Neural crest cell (in vitro differentiated cells): ENCODE measurements at regions not wholly inside any gene's neighbourhood (a gene's known extent, or its start where the extent isn't known, plus 50 kb on each side); places are given as distances from the start of the nearest gene placed in this dataset.

Experiments used
- DNase-seq: peaks from one replicate; pipeline ENCODE4 v3.0.0; 2021; ENCODE audit warnings: low read depth, mixed read lengths, low spot score
- H3K27ac Mint-ChIP-seq: one replicate; pipeline ENCODE4 v1.8.0; 2021; ENCODE audit warnings: mild to moderate bottlenecking, mixed read lengths; ENCODE audit not compliant: unreplicated experiment
- H3K27me3 Mint-ChIP-seq: 2 replicates; pipeline ENCODE4 v1.8.0; 2021; ENCODE audit warnings: low read depth, mild to moderate bottlenecking, mixed read lengths
- H3K36me3 Mint-ChIP-seq: 2 replicates; pipeline ENCODE4 v1.8.0; 2021; ENCODE audit warnings: low read depth, mild to moderate bottlenecking, mixed read lengths
- H3K4me1 Mint-ChIP-seq: 2 replicates; pipeline ENCODE4 v1.8.0; 2021; ENCODE audit warnings: mixed read lengths
- H3K4me3 Mint-ChIP-seq: one replicate; pipeline ENCODE4 v1.8.0; 2021; ENCODE audit warnings: mild to moderate bottlenecking, mixed read lengths
- H3K9me3 Mint-ChIP-seq: 2 replicates; pipeline ENCODE4 v1.8.0; 2021; ENCODE audit warnings: mixed read lengths
- CTCF ChIP-seq: fragments of 200-600 bp; sonication (generic); conservative IDR thresholded peaks from 2 replicates; pipeline ENCODE4 v1.5.0; 2021; ENCODE audit warnings: antibody characterized with exemption, mild to moderate bottlenecking

GRCh38 chr10:43963379-43963778 lies 314.7 kb upstream of the ZNF32 start:
- Mint-ChIP-seq H3K27me3 (peaks cover 2% of the 10 kb centered on the region), H3K27ac (no peak overlapping the region), H3K4me3 (no peak overlapping the region), H3K4me1 (peaks cover 4% of the 10 kb centered on the region), H3K9me3 (no peaks in the 10 kb centered on the region), H3K36me3 (no peaks in the 10 kb centered on the region)
- DNase-seq: no peak
- no peak for TF ChIP-seq CTCF

DNA sequence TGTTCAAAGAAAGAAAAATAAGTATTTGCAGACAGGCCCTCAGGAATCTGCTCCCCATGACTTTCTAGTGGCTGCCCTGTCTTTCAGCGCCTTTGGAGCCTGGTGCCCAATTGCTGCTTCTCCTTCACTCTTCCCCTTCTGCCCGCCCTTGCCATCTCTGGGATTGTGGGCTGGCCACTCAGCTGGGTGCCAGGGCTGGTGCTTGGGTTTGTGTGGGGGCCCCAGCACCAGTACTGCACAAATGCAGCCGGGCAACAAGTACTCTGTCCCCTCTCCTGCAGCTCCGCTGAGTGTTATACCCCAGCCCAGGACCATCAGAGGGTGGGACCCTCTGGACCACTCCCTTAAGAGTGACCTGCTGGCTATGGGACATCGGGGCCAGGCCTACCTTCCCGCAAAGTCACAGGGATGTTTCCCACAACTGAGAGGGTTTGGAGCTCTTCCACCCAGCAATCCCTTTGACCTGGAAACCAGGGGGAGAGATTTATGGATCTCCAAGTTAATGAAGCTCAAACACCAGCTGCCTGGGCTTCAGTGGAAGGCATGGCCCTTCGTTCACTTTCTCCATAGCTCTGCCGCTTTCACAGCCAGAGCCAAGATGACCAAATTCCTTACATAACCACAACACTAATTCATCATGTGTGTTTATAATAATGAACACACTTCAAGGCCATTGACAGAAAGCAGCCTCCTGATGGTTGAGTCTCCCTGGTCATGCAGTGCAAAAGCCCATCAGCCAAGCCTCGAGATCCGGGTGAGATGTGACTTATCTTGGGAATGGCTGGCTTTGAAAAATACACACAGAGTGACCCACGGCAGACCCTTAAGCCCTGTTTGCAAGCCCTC lies 313.9 kb upstream of the ZNF32 start:
- no peaks in the 10 kb centered on the region for H3K9me3 Mint-ChIP-seq
- no peak overlapping the region for H3K27ac Mint-ChIP-seq
- H3K27me3 Mint-ChIP-seq: peaks cover 2% of the 10 kb centered on the region
- no peaks in the 10 kb centered on the region for H3K36me3 Mint-ChIP-seq
- DNase-seq: no peak
- H3K4me1 Mint-ChIP-seq: peaks cover 4% of the 10 kb centered on the region
- no peak for TF ChIP-seq CTCF
- H3K4me3 Mint-ChIP-seq: no peak overlapping the region

GRCh38 chr10:43961523-43962345 lies 313.1 kb upstream of the ZNF32 start:
- H3K4me1 Mint-ChIP-seq: peaks cover 4% of the 10 kb centered on the region
- H3K27ac Mint-ChIP-seq: no peak overlapping the region
- no peaks in the 10 kb centered on the region for H3K36me3 Mint-ChIP-seq
- TF ChIP-seq CTCF: no peak
- no peak for DNase-seq
- H3K4me3 Mint-ChIP-seq: no peak overlapping the region
- no peaks in the 10 kb centered on the region for H3K9me3 Mint-ChIP-seq
- H3K27me3 Mint-ChIP-seq: peaks cover 2% of the 10 kb centered on the region

- Mint-ChIP-seq H3K4me1 (peaks cover 4% of the 10 kb centered on the region), H3K27ac (no peak overlapping the region), H3K27me3 (peaks cover 2% of the 10 kb centered on the region), H3K4me3 (no peak overlapping the region), H3K9me3 (no peaks in the 10 kb centered on the region), H3K36me3 (no peaks in the 10 kb centered on the region)
- DNase-seq: no peak
- TF ChIP-seq CTCF: no peak
Measured at GRCh38 chr10:43960981-43961380, 312.3 kb upstream of the ZNF32 start.

DNA sequence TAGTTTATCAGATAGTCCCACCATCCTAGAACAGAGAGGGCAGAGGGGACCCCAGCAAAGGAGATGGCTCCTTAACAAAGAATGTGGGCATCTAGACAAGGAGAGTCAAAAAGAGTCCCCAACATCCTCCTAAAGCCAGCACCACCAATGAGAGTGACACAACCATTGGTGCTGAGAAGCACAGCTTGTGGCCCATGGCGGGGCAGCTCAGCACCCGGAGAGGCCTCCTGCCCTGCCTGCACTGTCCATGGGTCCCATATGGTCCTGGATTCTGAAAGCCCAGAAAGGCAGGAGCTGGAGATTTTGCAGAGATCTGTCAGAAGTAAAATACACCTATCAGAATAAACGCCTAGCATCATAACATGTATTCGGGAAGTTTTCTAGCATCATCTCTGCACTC lies 311.8 kb upstream of the ZNF32 start:
- no peak overlapping the region for H3K27ac Mint-ChIP-seq
- no peak overlapping the region for H3K4me3 Mint-ChIP-seq
- DNase-seq: no peak
- H3K36me3 Mint-ChIP-seq: no peaks in the 10 kb centered on the region
- peaks cover 4% of the 10 kb centered on the region for H3K4me1 Mint-ChIP-seq
- TF ChIP-seq CTCF: no peak
- H3K27me3 Mint-ChIP-seq: peaks cover 2% of the 10 kb centered on the region
- H3K9me3 Mint-ChIP-seq: no peaks in the 10 kb centered on the region
